ENCODE measurements at regions not wholly inside any gene's neighbourhood (a gene's known extent, or its start where the extent isn't known, plus 50 kb on each side); places are given as distances from the start of the nearest gene placed in this dataset.

GRCh38 chr2:16085073-16085472 lies 144.7 kb downstream of the MYCN start:
- TF ChIP-seq CTBP1 (IDR thresholded peaks at IDR 0.05; ENCODE audit: borderline replicate concordance), result no peak
- TF ChIP-seq SP1 (IDR thresholded peaks at IDR 0.05), result no peak
- no peak for TF ChIP-seq HDGF (IDR thresholded peaks at IDR 0.05; ENCODE audit: borderline replicate concordance)
- no peak for TF ChIP-seq ELF4 (IDR thresholded peaks at IDR 0.05)
- TF ChIP-seq L3MBTL2 (conservative IDR thresholded peaks at IDR 0.05), result no peak
